Activated CD4-positive, alpha-beta T cell treated with anti-CD3 and anti-CD28 coated beads, Interleukin-10, Interleukin-2, amounts not matched to agents 100 ng/mL and 50 ng/mL, durations not matched to agents 16 hours and 8 hours (primary cell): ENCODE measurements at regions not wholly inside any gene's neighbourhood (a gene's known extent, or its start where the extent isn't known, plus 50 kb on each side); places are given as distances from the start of the nearest gene placed in this dataset.
A peak's percentile ranks its signal among the peaks of the same experiment; 100 is the strongest.
"Not testable (repeated sequence)": the region's sequence is repeated elsewhere in the genome, so short reads cannot be mapped to it uniquely, and the experiment has no call there.

Experiments used
- DNase-seq: peaks from one replicate; pipeline ENCODE4 v3.0.0-alpha.2; 2020

- DNase-seq, result no peak
Measured at GRCh38 chr7:51467384-51468017, 150.9 kb upstream of the COBL start.

GRCh38 chr7:51459809-51460208 is 143.2 kb upstream of the COBL start:
- DNase-seq, result no peak

GRCh38 chr7:51458693-51459092 is 142.1 kb upstream of the COBL start:
- DNase-seq, result no peak

- DNase-seq, result no peak
Measured at GRCh38 chr7:51457079-51457478, 140.5 kb upstream of the COBL start.

GRCh38 chr7:51456431-51457060 is 139.9 kb upstream of the COBL start:
- no peak for DNase-seq

GRCh38 chr7:51455948-51456347 is 139.3 kb upstream of the COBL start:
- no peak for DNase-seq

GRCh38 chr7:51455513-51455912 is 138.9 kb upstream of the COBL start:
- no peak for DNase-seq

- no peak for DNase-seq
Measured at GRCh38 chr7:51455086-51455485, 138.5 kb upstream of the COBL start.

- no peak for DNase-seq
Measured at GRCh38 chr7:51452694-51453093, 136.1 kb upstream of the COBL start.

GRCh38 chr7:51451751-51452476 is 135.3 kb upstream of the COBL start:
- DNase-seq, result no peak

GRCh38 chr7:51450541-51450940 is 133.9 kb upstream of the COBL start:
- DNase-seq, result no peak

GRCh38 chr7:51446785-51447184 is 130.2 kb upstream of the COBL start:
- no peak for DNase-seq

GRCh38 chr7:51446356-51446755 is 129.7 kb upstream of the COBL start:
- no peak for DNase-seq

- DNase-seq, result no peak
Measured at GRCh38 chr7:51444936-51445335, 128.3 kb upstream of the COBL start.

- peak; percentile 57 for DNase-seq
Measured at GRCh38 chr7:51430480-51431086, 114.0 kb upstream of the COBL start.

GRCh38 chr7:51428217-51428887 is 111.7 kb upstream of the COBL start:
- DNase-seq, result no peak

- no peak for DNase-seq
Measured at GRCh38 chr7:51426163-51426562, 109.6 kb upstream of the COBL start.

- DNase-seq, result not testable (repeated sequence)
Measured at GRCh38 chr7:51409934-51410333, 93.3 kb upstream of the COBL start.

GRCh38 chr7:51397608-51398007 is 81.0 kb upstream of the COBL start:
- DNase-seq, result not testable (repeated sequence)

- not testable (repeated sequence) for DNase-seq
Measured at GRCh38 chr7:51393003-51393402, 76.4 kb upstream of the COBL start.

GRCh38 chr7:51389952-51390351 is 73.3 kb upstream of the COBL start:
- DNase-seq, result not testable (repeated sequence)

- DNase-seq, result not testable (repeated sequence)
Measured at GRCh38 chr7:51389216-51389812, 72.7 kb upstream of the COBL start.

GRCh38 chr7:51388241-51388640 is 71.6 kb upstream of the COBL start:
- DNase-seq, result not testable (repeated sequence)
